Esophagus muscularis mucosa (tissue), 4 donors: ENCODE measurements at regions not wholly inside any gene's neighbourhood (a gene's known extent, or its start where the extent isn't known, plus 50 kb on each side); places are given as distances from the start of the nearest gene placed in this dataset.
"Not testable (repeated sequence)": the region's sequence is repeated elsewhere in the genome, so short reads cannot be mapped to it uniquely, and the experiment has no call there.

Experiments used
- EP300 ChIP-seq: sonication (generic); formaldehyde crosslinking; IDR thresholded peaks from one replicate; pipeline ENCODE4 v1.6.1; 2017; ENCODE audit warnings: antibody characterized with exemption
- POLR2A ChIP-seq: fragments of 450-650 bp; IDR thresholded peaks from one replicate; pipeline ENCODE4 v1.6.1; 2017; ENCODE audit warnings: antibody characterized with exemption, moderate library complexity, mild to moderate bottlenecking, low read depth
- POLR2AphosphoS5 ChIP-seq, 2 donors: sonication (generic); formaldehyde crosslinking; IDR thresholded peaks; one replicate each; pipeline ENCODE4 v1.6.1; 2017; ENCODE audit warnings: antibody characterized with exemption in 2 of 2
- TF ChIP-seq, protein P1 (sequence below), 3 experiments: fragments of 200-600 bp in 2 of 3; fragments of 450-650 bp in 1 of 3; sonication (generic) in 2 of 3; IDR thresholded peaks; one replicate each; pipeline ENCODE4 v1.5.1; 2017 to 2019; ENCODE audit warnings: antibody characterized with exemption in 3 of 3, mild to moderate bottlenecking in 2 of 3, moderate library complexity in 1 of 3

DNA sequence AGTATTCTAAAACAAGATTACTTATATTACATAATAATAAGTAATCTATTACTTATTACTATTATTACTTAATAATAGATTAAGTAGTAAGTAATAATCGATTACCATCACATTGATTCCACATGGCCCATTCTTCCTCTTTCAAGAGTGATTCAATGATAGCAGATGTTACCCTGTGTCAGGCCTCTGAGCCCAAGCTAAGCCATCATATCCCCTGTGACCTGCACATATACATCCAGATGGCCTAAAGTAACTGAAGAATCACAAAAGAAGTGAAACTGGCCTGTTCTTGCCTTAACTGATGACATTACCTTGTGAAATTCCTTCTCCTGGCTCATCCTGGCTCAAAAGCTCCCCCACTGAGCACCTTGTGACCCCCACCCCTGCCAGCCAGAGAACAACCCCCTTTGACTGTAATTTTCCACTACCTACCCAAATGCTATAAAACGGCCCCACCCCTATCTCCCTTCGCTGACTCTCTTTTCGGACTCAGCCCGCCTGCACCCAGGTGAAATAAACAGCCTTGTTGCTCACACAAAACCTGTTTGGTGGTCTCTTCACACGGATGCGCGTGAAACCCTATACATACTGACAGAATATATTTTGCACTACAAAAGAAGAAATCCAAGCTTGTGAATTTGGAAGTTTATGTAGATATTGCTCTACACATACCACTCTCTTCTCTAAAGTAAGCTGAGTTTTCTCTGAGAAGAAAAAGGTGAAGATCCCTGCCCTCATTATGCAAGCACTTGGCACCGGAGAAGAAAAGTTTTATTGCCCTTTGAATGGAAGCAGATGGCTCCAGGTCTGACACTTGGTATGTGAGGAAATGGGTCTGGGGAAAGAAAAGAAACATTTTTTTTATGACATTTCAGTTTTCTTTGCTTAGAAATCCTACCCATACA lies 488.6 kb upstream of the IMPG1 start:
- TF ChIP-seq, protein P1, sequence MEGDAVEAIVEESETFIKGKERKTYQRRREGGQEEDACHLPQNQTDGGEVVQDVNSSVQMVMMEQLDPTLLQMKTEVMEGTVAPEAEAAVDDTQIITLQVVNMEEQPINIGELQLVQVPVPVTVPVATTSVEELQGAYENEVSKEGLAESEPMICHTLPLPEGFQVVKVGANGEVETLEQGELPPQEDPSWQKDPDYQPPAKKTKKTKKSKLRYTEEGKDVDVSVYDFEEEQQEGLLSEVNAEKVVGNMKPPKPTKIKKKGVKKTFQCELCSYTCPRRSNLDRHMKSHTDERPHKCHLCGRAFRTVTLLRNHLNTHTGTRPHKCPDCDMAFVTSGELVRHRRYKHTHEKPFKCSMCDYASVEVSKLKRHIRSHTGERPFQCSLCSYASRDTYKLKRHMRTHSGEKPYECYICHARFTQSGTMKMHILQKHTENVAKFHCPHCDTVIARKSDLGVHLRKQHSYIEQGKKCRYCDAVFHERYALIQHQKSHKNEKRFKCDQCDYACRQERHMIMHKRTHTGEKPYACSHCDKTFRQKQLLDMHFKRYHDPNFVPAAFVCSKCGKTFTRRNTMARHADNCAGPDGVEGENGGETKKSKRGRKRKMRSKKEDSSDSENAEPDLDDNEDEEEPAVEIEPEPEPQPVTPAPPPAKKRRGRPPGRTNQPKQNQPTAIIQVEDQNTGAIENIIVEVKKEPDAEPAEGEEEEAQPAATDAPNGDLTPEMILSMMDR (IDR thresholded peaks at IDR 0.05), result not testable (repeated sequence)
- not testable (repeated sequence) for TF ChIP-seq POLR2A; POLR2AphosphoS5 (IDR thresholded peaks at IDR 0.05); EP300
